ENCODE measurements at regions not wholly inside any gene's neighbourhood (a gene's known extent, or its start where the extent isn't known, plus 50 kb on each side); places are given as distances from the start of the nearest gene placed in this dataset.

GRCh38 chr14:76948976-76949375, 79.5 kb downstream of the IRF2BPL start:
- no peak for TF ChIP-seq CTCF (IDR thresholded peaks at IDR 0.05)
- no peak for TF ChIP-seq POLR2A (IDR thresholded peaks at IDR 0.05)

Measured in heart left ventricle (tissue), 13 donors.